ENCODE measurements at regions not wholly inside any gene's neighbourhood (a gene's known extent, or its start where the extent isn't known, plus 50 kb on each side); places are given as distances from the start of the nearest gene placed in this dataset.
A peak's percentile ranks its signal among the peaks of the same experiment; 100 is the strongest.

DNA sequence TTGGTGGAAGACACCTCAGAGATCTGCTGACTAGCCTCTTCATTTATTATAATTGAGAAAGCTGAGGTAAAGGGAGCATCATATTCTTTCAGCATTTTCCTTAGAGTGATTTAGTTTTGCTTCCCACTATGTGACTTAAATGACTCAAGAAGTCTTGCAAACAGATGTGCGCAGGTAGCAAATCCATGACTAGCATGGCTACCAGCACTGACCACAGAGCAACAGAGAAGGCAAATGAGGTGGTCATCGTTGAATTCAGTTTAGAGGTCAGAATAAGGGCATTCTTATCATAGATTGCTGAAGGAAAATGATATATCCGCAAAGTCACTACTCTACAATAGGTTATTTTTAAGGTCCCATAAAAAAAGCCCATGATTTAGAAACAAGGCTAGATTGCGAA is 162.2 kb downstream of the PIK3R1 start:
- TF ChIP-seq, protein P1, sequence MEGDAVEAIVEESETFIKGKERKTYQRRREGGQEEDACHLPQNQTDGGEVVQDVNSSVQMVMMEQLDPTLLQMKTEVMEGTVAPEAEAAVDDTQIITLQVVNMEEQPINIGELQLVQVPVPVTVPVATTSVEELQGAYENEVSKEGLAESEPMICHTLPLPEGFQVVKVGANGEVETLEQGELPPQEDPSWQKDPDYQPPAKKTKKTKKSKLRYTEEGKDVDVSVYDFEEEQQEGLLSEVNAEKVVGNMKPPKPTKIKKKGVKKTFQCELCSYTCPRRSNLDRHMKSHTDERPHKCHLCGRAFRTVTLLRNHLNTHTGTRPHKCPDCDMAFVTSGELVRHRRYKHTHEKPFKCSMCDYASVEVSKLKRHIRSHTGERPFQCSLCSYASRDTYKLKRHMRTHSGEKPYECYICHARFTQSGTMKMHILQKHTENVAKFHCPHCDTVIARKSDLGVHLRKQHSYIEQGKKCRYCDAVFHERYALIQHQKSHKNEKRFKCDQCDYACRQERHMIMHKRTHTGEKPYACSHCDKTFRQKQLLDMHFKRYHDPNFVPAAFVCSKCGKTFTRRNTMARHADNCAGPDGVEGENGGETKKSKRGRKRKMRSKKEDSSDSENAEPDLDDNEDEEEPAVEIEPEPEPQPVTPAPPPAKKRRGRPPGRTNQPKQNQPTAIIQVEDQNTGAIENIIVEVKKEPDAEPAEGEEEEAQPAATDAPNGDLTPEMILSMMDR (IDR thresholded peaks at IDR 0.05; ENCODE audit: insufficient read depth, low read depth, low read length): no peak
- no peak for DNase-seq (ENCODE audit: low read depth)
- H3K4me3 ChIP-seq (ENCODE audit: low read depth, low read length): no peak overlapping the region

DNA sequence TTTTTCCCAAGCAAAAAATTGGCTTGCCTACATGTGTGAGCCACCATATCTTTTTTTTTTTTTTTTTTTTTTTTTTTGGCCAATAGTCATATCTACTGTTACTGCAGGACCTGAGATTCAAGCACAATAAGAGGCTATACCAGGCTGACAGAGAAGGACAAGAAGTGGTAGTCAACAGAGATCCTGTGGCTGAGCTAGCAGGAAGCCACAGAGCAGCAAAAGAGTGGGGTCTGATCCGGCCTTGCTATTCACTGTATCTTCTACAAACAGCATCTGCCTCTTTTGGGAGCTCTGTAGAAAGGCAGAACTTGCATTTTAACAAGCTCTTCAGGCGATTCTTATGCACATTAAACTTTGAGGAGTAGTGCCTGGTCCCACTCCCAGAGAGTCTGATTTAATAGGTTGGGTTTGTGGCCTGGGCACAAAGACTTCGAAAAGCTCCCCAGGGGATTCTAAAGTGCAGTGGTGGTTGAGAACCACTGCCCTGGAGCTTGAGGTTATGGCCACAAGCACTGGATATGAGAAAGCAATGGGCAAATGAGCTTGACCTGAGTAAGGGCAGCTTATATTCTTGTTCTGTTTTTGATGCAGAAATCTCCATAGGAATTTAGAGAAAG is 162.8 kb downstream of the PIK3R1 start:
- no peak for DNase-seq (ENCODE audit: low read depth)
- no peak overlapping the region for H3K4me3 ChIP-seq (ENCODE audit: low read depth, low read length)
- TF ChIP-seq, protein P1 (IDR thresholded peaks at IDR 0.05; ENCODE audit: insufficient read depth, low read depth, low read length): no peak

DNA sequence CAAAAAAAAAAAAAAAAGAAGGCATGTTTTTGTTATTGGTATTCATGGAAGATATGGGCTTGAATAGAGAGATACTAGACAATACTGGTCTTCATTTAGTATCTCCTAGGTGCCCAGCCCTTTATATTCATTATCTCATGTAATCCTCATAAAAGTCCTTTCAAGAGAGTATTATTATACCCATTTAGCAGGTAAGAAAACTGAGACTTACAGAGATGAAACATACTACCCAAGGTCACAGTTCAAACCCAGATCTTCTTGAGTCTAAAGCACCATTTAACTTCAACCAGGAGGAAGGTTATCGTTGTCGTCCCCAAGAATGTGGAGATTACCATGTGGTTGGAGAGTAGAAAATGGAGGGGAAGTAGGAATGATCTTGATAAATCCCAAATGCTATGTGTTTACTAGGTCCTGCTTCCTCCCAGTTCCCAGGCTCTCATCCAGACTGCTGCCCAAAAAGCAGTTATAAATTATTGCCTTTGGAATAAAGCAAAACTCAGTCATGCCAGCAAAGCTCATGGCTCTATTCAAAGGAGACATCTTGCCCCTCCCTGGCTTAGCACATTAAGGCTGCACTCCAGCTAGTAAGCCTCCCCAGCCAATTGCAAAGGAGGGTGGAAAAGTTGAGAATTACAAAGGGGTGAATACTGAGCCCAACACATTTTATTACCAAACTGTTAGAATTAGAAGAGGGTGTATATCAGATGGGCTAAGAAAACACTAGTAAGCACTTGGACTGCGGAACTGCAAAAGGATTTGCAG is 163.9 kb downstream of the PIK3R1 start:
- no peak overlapping the region for H3K4me3 ChIP-seq (ENCODE audit: low read depth, low read length)
- TF ChIP-seq, protein P1 (IDR thresholded peaks at IDR 0.05; ENCODE audit: insufficient read depth, low read depth, low read length): no peak
- DNase-seq (ENCODE audit: low read depth): peak; percentile 33

DNA sequence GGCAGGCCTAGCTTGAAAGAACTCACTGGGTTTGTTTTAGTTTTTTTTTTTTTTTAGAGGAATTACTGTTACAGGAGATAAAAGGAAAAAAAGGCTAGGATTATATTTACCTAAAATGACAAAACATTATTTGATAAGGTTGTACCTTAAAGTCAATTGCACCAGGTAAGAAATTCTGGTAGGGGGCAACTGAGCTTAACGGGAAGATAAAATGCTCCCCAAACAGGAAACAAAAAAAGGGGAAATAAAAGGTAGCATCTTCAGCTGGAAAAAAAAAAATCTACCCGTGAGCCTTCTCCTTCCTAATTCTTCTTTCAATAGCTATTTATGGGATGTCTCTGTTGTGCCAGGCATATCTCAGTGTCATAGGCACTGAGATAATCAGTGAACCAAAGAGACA is 164.5 kb downstream of the PIK3R1 start:
- DNase-seq (ENCODE audit: low read depth): no peak
- TF ChIP-seq, protein P1 (IDR thresholded peaks at IDR 0.05; ENCODE audit: insufficient read depth, low read depth, low read length): no peak
- H3K4me3 ChIP-seq (ENCODE audit: low read depth, low read length): no peak overlapping the region

DNA sequence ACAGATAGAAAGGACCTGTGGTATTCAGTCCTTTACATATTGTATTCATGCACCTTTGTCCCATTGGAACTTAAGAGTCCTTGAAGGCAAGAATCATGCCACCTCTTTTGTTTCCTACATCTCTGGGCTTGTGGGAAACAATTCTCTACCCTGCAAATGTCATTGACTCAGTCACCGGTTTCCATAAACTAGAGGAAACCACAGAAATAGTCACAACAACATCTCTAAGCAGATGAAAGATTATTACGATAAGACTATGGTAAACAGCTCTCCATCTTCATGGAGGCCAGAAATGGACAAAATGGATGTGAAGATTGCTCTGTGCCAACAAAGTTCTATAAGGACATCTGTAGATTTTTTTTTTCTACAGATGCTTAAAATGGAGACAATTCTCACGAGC is 165.5 kb downstream of the PIK3R1 start:
- TF ChIP-seq, protein P1 (IDR thresholded peaks at IDR 0.05; ENCODE audit: insufficient read depth, low read depth, low read length): no peak
- H3K4me3 ChIP-seq (ENCODE audit: low read depth, low read length): no peak overlapping the region
- DNase-seq (ENCODE audit: low read depth): peak; percentile 43

DNA sequence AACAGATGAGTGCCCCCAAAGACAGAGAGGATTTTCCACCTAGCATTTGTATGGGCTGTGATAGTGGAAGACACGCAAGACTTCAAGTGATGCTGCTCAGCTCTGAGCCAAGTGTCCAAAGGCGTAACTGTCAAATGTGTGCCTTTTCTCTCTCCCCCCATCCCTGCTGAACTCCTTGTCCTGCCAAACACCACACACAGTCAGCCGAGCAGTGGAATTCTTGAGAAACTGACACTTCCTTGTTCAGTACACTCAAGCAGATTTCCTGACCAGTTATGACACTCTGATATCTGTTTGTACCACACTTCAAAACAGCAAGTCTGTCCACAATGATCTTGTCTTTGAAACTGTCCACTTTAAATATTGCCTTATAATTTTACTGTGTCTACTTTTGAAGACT is 166.4 kb downstream of the PIK3R1 start:
- TF ChIP-seq, protein P1 (IDR thresholded peaks at IDR 0.05; ENCODE audit: insufficient read depth, low read depth, low read length): no peak
- H3K4me3 ChIP-seq (ENCODE audit: low read depth, low read length): no peak overlapping the region
- no peak for DNase-seq (ENCODE audit: low read depth)

Measured in fibroblast of villous mesenchyme (primary cell).